ENCODE measurements at regions not wholly inside any gene's neighbourhood (a gene's known extent, or its start where the extent isn't known, plus 50 kb on each side); places are given as distances from the start of the nearest gene placed in this dataset.

GRCh38 chr6:6783721-6784120, 195.2 kb downstream of the LY86 start:
- intact Hi-C loops (cut with micrococcal nuclease; ENCODE audit: unreplicated experiment) = no loop called here
- H3K27ac ChIP-seq (ENCODE audit: low read depth, low read length, poor library complexity, severe bottlenecking) = no peak overlapping the region
- no peaks in the 10 kb centered on the region for H3K36me3 ChIP-seq (ENCODE audit: insufficient read depth, low read length)
- ChIA-PET CTCF (ENCODE audit: unreplicated experiment) (no interaction called here), POLR2A (interaction anchor here (0.6 kb wide), 2 partner anchors 23 to 156 kb away, joined by 3 read pairs; no protein-coding TSS in a partner anchor)
- H3K9me3 ChIP-seq (ENCODE audit: low read length) = no peaks in the 10 kb centered on the region
- H3K4me3 ChIP-seq (ENCODE audit: low read depth, low read length, poor library complexity, severe bottlenecking) = no peak overlapping the region
- no peak overlapping the region for H2AFZ ChIP-seq (ENCODE audit: low read length)
- H3K79me2 ChIP-seq (ENCODE audit: insufficient read depth, low read depth, low read length) = no peaks in the 10 kb centered on the region
- H4K20me1 ChIP-seq (ENCODE audit: insufficient read depth, low read length) = no peaks in the 10 kb centered on the region
- TF ChIP-seq EZH2phosphoT487 (IDR thresholded peaks at IDR 0.05; ENCODE audit: borderline replicate concordance, low read depth, low read length) = no peak
- TF ChIP-seq, protein P1, sequence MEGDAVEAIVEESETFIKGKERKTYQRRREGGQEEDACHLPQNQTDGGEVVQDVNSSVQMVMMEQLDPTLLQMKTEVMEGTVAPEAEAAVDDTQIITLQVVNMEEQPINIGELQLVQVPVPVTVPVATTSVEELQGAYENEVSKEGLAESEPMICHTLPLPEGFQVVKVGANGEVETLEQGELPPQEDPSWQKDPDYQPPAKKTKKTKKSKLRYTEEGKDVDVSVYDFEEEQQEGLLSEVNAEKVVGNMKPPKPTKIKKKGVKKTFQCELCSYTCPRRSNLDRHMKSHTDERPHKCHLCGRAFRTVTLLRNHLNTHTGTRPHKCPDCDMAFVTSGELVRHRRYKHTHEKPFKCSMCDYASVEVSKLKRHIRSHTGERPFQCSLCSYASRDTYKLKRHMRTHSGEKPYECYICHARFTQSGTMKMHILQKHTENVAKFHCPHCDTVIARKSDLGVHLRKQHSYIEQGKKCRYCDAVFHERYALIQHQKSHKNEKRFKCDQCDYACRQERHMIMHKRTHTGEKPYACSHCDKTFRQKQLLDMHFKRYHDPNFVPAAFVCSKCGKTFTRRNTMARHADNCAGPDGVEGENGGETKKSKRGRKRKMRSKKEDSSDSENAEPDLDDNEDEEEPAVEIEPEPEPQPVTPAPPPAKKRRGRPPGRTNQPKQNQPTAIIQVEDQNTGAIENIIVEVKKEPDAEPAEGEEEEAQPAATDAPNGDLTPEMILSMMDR (conservative IDR thresholded peaks at IDR 0.05; ENCODE audit: low read length) = no peak
- H3K9me2 ChIP-seq (ENCODE audit: insufficient read depth, low read length) = no peaks in the 10 kb centered on the region
- DNase-seq (ENCODE audit: low spot score) = no peak
- no peak overlapping the region for H3K4me2 ChIP-seq (ENCODE audit: low read length)
- no TSS peak for BruUV-seq (replicated peaks)
- no peaks in the 10 kb centered on the region for H3K4me1 ChIP-seq (ENCODE audit: insufficient read depth, low read length, poor library complexity, severe bottlenecking)

GRCh38 chr6:6784514-6785162, 196.1 kb downstream of the LY86 start:
- H3K36me3 ChIP-seq (ENCODE audit: insufficient read depth, low read length) = no peaks in the 10 kb centered on the region
- no TSS peak for BruUV-seq (replicated peaks)
- no peaks in the 10 kb centered on the region for H3K4me1 ChIP-seq (ENCODE audit: insufficient read depth, low read length, poor library complexity, severe bottlenecking)
- TF ChIP-seq, protein P1 (conservative IDR thresholded peaks at IDR 0.05; ENCODE audit: low read length) = no peak
- no peak for TF ChIP-seq EZH2phosphoT487 (IDR thresholded peaks at IDR 0.05; ENCODE audit: borderline replicate concordance, low read depth, low read length)
- no peak overlapping the region for H2AFZ ChIP-seq (ENCODE audit: low read length)
- H3K4me3 ChIP-seq (ENCODE audit: low read depth, low read length, poor library complexity, severe bottlenecking) = no peak overlapping the region
- H4K20me1 ChIP-seq (ENCODE audit: insufficient read depth, low read length) = no peaks in the 10 kb centered on the region
- CTCF ChIA-PET (ENCODE audit: unreplicated experiment) = no interaction called here
- POLR2A ChIA-PET = interaction anchor here (0.6 kb wide), 1 partner anchor 23 kb away, joined by 3 read pairs; no protein-coding TSS in a partner anchor
- H3K9me2 ChIP-seq (ENCODE audit: insufficient read depth, low read length) = no peaks in the 10 kb centered on the region
- H3K4me2 ChIP-seq (ENCODE audit: low read length) = no peak overlapping the region
- no peaks in the 10 kb centered on the region for H3K79me2 ChIP-seq (ENCODE audit: insufficient read depth, low read depth, low read length)
- intact Hi-C loops (cut with micrococcal nuclease; ENCODE audit: unreplicated experiment) = no loop called here
- DNase-seq (ENCODE audit: low spot score) = no peak
- no peaks in the 10 kb centered on the region for H3K9me3 ChIP-seq (ENCODE audit: low read length)
- no peak overlapping the region for H3K27ac ChIP-seq (ENCODE audit: low read depth, low read length, poor library complexity, severe bottlenecking)

- Histone ChIP-seq H3K9me2 (ENCODE audit: insufficient read depth, low read length) (no peaks in the 10 kb centered on the region), H3K9me3 (ENCODE audit: low read length) (no peaks in the 10 kb centered on the region), H3K4me2 (ENCODE audit: low read length) (no peak overlapping the region), H4K20me1 (ENCODE audit: insufficient read depth, low read length) (no peaks in the 10 kb centered on the region), H3K79me2 (ENCODE audit: insufficient read depth, low read depth, low read length) (no peaks in the 10 kb centered on the region), H3K36me3 (ENCODE audit: insufficient read depth, low read length) (no peaks in the 10 kb centered on the region), H3K4me1 (ENCODE audit: insufficient read depth, low read length, poor library complexity, severe bottlenecking) (no peaks in the 10 kb centered on the region), H3K4me3 (ENCODE audit: low read depth, low read length, poor library complexity, severe bottlenecking) (no peak overlapping the region), H3K27ac (ENCODE audit: low read depth, low read length, poor library complexity, severe bottlenecking) (no peak overlapping the region), H2AFZ (ENCODE audit: low read length) (no peak overlapping the region)
- CTCF ChIA-PET (ENCODE audit: unreplicated experiment) = no interaction called here
- POLR2A ChIA-PET = no interaction called here
- BruUV-seq (replicated peaks) = no TSS peak
- no peak for TF ChIP-seq EZH2phosphoT487 (IDR thresholded peaks at IDR 0.05; ENCODE audit: borderline replicate concordance, low read depth, low read length)
- TF ChIP-seq, protein P1 (conservative IDR thresholded peaks at IDR 0.05; ENCODE audit: low read length) = no peak
- no peak for DNase-seq (ENCODE audit: low spot score)
- intact Hi-C loops (cut with micrococcal nuclease; ENCODE audit: unreplicated experiment) = no loop called here
These were observed 196.6 kb downstream of the LY86 start for GRCh38 chr6:6785163-6785521.
